HG02571 (cell line): ENCODE measurements at regions not wholly inside any gene's neighbourhood (a gene's known extent, or its start where the extent isn't known, plus 50 kb on each side); places are given as distances from the start of the nearest gene placed in this dataset.
"Not testable (repeated sequence)": the region's sequence is repeated elsewhere in the genome, so short reads cannot be mapped to it uniquely, and the experiment has no call there.

Experiments
- ATAC-seq: cut with Tn5 transposase; IDR thresholded peaks from one replicate; pipeline ENCODE4 v1.9.1; 2021; ENCODE audit warnings: mild to moderate bottlenecking, moderate library complexity; ENCODE audit not compliant: unreplicated experiment

DNA sequence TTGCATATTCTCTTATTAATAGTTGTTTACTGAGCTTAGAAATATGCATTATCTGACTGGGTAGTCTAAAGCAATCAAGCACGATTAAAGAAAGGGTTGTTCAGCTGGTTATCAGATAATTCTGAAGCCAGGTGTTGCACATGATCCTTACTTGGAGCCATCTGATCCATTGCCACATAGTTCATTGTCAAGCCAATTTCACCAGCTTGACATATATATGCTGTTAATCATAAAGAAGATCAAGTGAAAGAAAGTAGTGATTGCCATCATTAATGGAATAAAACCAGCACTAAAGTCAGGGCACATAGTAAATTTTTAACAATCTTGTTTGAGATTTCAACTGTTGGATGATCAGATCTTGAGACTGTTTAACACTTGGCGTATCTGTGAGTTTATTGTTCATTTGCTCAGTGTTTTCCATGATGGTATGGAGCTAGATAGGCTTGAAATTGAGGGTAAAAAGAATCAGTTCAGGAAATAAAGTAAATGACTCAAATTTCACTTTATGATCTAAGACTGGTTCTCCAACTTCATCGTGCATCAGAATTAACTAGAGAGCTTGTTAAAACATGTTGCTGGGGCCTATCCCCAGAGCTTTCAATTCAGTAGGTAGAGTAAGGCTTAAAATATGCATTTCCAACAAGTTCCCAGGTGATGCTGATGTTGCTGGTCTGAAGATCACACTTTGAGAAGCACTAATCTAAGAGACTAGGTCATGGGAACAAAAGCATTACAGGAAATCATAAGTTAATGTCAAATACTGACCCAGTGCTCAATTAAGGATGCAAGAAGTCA is 539.6 kb downstream of the SATB2 start:
- no peak for ATAC-seq

DNA sequence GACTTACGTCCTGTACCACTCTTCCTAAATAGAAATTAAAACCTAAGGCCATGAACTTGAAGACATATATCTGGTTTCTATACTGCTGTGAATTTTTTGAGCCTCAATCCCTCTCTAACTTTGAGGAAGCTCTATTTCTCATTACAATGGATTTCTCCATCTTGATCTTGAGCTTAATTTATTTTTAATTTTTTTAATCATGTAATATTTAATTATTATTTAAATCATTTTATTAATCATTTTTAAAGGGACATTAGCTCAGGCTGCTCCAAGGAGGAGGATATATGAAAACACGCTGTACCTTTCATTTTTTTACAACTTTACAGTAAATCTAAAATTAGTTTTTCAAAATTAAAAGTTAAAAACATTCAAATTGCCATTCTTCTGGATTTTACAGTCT is 540.5 kb downstream of the SATB2 start:
- ATAC-seq, result no peak

DNA sequence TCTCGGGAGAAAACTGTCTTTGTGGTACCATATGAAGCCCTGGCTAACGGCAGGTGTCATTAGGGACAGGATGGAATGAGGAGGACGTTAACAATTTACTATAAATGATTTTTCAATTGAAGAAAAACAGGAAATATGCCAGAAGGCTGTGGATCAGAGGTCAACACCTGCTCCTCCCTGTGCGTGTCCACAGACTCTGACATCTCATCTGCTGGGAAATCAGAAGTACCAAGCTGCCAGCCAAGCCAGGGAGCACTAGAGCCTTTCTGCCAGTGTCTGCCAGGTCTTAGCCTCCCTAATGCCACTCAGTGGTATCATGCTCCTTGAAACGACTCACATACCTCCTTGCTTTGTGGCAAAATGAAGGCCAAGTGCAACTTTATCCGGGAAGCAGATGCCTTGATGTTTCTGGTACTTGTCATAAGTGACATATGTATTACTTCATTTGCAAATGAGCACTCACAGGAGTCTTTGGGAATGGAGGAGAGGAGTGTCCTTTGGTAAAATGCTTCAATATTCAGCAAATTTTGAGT is 541.1 kb downstream of the SATB2 start:
- ATAC-seq, result no peak

DNA sequence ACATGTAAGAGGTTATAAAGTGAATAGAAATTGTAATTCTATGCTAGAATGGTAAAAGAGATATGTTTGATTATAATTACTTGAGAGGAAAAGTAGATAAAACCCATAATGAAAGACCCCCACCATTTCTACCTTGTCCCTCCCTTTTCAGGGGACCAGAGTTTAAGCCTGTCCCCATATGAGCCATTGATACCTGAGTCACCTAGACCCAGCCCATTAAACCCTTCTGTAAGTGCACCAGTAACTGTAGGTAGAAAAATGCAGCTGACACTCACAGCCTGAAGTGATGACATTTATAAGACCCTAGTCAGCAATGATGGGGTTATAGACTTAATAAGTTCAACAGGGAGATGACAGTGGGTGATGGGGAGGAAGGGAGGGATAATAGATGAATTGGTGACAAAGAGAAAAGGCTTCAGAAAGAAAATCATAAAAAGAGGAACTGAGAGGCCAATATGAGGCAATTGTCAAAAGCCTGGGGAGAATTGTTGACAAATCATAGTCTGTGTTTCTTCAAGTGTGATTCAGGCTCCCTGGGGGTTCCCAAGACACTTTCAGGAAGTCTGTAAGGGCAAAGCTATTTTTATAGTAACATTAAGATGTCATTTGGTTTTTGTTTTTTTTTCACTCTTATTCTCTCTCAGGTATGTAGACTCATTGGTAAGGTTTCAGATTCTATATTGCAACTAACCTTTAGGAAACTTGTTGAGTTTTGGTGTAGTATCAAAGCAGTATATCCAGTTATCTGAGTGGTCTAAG is 544.2 kb downstream of the SATB2 start:
- ATAC-seq, result peak; percentile 98

DNA sequence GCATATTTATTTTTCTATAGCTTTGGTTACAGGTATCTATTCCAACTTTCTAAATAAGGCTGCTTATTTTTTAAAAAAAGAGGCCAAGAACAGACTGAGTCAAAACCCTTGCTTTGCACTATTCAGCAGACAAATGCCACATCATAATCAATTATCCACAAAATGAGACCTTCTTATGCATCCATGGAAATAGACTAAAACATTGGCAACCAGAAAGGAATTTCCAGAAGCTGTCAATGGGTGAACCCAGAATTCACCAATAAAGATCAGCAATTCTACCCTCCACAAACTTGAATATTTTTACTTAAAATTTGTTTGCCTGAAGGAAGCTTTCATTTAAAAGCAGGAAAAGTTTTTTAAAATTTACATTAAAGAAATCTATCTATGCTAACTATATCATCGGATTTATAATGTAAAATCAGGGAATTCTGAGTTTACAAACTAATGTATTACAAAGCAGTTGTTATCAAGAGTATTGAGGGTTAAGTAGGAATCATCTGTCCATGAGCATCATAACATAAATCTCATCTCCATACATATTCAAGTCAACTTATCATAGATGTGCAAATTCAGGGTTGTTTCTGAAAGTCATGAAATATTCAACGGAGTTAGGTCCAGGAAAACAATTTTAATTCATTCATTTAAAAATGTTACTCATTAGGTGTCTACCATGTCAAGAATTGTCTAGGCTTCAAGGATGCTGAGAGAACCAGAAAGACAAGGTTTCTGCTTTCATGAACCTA is 548.0 kb downstream of the SATB2 start:
- no peak for ATAC-seq

DNA sequence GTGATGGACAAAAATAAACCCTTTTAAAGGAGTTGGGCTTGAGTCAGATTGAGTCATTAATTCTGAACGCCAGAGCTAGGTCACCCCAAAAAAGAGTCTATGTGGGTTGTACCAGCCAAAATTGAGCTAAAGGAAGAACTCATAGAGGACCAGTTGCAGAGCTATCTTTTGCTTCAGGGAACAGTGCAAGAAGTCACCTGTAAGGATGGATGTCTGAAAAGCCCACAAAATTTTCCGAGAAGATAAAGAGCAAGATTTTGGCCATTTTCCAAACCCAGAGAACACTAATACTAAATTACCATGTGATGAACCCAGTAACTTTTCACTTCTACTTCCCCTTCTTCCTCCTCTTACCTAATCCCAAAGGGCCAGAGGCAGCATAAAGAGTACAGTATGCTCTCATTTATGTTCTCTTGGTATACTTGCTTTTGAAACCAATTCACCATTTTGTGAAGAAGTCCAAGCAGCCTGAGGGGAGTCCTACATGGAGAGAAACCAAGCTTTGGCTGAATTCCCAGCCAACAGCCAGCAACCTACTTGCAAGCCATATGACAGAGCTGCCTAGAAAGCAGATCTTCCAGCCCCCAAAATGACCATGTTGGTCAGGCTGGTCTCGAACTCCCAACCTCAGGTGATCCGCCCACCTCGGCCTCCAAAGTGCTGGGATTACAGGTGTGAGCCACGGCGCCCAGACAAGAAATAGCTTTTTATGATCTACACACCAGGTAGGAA is 551.7 kb downstream of the SATB2 start:
- ATAC-seq, result peak; percentile 74

DNA sequence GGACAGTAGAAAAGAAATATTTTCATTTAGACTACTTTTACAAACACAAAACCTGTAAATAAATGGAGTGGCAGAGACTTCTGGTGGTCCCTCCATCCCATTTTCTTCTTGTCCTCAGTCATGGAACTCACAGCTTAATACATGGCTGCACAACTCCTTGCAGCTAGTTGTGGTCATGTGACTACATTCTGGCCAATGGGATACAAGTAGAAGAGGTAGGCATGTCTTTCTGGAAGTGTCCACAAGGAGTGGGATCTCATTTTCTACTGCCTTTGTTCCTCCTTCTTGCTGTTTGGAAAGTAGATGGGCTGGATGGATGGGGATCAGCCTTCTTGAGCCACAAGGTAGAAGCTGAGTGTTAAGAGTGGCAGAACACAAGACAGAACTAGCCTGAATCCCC is 555.8 kb downstream of the SATB2 start:
- ATAC-seq, result no peak

DNA sequence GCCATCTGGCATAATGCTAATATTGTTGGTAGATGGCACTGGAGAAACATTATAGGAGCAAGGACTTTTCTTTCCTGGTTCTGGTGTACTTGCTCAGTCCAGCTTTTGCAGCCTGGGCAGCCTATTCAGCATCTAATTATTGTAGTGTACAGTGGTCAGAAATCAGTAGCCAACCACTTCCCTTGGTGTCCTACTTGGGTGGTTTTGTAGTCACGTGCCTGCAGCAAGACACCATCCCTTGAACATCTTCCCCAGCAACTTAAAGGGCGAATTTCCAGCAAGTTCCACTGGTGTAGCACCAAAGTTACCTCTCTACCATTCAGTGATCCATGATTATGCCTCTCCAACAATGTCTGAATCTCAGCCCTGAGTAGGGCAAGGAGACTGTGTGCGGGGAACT is 557.6 kb downstream of the SATB2 start:
- ATAC-seq, result no peak

DNA sequence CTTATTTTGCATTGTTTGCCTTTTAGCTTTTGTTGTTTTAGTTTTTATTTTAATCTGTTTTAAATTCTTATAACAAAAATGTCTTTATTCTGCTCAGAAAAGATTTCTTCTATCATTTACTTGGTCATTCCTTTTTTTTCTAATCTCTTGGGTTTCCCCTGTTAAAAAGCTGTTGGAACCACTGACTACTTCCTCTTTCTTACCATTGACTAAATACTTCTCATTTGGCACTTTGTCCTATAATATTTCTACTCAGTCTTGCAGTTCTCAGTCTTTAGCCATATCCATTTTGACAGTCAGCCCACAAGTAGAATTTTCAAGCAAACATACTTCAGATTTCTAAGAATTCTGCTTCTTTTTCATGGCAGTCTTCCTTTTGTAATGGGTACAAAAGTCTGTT is 567.2 kb downstream of the SATB2 start:
- ATAC-seq, result no peak

DNA sequence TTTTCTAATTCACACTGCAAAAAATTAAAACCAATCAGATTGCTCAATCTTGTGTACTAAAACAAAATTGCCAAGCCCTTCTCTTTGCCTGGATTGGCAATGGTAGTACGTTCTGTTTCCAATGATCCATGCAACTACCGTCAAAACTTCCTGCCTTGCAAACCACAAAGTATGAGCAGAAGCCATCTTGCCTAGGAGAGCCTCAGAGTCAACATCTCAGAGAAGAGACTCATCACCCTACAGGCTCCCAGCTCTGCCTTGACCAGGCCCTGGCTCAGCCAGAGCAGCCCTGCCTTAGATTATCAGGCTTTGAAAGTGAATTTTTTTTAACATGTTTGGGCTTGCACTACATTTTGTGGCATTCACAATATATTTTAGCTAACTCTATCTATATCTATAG is 574.1 kb downstream of the SATB2 start:
- ATAC-seq, result no peak

DNA sequence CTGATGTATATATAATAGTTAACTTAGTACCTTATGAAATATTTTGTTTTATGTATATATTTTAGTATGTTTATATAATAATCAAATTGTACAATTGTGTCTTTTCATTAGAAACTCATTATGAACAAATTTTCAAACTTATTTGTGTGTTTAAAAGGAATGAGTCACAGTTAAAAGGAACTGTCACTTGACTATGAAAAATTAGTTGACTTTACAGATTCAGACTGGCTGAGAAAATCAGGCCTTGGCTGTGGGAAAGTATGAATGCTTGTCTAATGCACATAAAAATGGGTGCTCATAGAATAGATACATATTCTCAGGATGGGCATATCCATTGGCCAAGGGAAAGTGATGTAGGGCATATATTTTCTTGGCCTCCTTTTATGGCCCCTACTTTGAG is 576.8 kb downstream of the SATB2 start:
- no peak for ATAC-seq

DNA sequence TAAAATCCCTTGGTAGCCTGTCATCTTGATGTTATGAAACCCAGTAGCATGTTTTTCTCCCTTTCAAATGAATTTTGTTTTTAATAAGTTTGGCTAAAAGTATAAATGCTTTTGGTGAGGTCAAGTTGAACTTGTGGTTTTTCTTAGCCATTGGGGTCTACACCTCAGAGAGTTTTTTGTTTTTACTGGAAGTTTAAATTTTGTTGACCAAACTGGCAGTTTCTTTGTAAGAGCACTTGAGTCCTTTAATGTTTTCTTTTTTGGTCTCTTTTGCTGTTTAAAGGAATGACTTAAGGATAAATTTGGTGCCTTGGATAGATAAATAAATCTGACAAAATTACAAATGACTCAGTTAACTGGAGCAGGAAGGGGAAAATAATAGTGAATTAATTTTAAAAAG is 577.3 kb downstream of the SATB2 start:
- ATAC-seq, result no peak

DNA sequence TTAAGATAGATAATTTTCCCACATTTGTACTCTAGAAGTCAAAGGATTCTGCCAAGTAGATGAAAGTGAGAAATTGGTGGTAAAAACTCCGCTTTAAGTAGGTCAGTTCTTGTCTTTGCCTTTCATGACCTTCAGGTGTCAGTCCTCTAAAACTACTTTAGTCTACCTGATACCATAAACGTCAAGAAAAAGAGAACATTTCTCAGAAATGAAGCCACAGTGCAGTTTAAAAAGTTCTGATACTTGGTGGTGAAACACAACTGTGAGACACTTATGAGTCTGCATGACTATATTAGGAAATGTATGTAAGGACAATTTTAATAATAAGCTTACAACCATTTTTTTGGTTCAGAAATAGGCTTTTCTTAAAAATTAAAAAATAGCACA is 583.3 kb downstream of the SATB2 start:
- peak; percentile 81 for ATAC-seq

DNA sequence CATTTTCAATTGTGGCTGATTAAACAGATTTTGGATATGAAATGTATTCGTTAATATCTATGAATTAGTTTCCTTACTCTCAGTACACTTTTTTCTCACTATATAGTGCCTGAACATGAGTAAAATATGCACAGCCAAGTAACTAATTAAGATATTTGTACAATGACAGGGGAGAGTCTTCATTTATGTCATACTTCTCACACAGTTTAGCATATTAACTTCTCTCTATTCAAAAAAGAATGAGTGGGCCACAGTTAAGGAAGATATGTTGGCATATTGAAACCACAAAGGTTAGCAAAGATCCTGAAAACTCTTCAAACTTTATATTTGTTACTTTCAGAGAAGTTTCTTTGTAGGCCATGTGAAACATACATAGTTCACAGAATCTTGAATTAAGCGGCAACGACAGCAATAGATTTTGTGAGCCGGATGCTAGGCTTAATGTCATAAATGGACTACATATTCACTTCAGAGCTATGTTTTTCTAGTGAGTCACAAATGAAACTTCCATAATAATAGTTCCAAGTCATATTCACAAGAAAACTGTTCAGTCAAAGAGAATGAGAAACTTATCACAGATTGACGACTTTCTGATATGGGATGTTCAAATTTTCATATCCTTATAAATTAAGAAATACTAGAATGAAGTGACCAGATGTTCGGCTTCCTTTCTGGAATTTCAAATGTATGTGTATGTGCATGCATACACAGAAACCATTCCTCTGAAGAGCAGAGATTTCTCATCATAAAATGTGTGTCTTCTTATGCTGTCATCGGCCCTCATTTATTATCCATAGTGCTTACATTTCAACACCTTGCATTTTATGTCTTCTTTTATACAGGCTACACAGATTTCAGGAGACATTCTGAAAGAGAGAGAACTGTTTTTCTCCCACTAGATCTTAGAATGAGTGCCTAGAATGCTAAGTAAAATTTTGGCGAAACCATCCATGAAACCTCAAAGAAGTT is 584.0 kb downstream of the SATB2 start:
- peak; percentile 14 for ATAC-seq

DNA sequence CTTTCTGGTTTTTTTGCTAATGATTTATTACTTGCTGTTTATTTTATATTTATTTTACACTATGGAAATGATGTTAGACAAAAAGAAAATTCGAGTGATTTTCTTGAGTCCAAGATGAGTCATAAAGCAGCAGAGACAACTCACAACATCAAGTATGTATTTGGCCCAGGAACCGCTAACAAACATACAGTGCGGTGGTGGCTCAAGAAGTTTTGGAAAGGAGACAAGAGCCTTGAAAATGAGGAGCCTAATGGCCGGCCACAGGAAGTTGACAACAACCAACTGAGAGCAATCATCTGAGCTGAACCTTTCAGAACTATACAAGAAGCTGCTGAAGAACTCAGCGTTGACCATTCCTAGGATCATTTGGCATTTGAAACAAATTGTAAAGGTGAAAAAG is 594.1 kb downstream of the SATB2 start:
- no peak for ATAC-seq

DNA sequence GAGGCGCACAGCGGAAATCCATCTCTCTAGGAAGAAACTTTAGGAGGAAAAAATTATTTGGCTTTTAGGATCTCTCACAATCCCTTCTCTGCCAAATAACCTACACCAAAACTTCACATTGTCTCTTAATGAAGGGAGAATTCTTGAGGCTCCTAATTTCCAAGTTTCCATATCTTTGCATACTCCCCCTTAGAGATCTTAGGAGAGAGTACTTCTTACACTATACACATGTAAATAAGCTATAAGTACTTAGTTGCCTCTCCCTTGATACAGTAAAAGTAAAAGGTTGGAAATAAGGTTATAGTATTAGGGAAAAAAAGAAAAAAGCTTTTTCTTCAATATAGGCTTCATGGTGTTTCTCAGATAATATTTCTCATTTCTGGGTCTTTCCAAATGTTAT is 596.7 kb downstream of the SATB2 start:
- no peak for ATAC-seq

DNA sequence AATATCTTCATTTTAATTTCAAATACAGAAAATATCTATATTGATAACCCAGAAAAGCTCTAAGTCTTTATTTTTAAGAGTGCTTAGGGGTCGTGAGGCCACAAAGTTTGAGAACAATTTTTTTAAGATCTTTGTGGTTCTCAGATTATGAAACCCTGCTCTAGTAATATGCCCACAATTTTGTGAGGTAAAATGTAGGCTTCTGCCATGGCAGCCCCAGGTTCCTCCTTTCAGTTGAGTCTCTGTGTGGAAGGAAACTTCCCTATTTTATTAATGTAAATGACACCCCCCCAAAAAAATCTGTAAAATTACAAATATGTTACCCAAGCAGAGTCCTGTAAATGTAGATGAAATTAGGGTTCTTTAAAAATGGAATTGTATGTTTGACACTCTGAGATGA is 600.5 kb downstream of the SATB2 start:
- ATAC-seq, result no peak

DNA sequence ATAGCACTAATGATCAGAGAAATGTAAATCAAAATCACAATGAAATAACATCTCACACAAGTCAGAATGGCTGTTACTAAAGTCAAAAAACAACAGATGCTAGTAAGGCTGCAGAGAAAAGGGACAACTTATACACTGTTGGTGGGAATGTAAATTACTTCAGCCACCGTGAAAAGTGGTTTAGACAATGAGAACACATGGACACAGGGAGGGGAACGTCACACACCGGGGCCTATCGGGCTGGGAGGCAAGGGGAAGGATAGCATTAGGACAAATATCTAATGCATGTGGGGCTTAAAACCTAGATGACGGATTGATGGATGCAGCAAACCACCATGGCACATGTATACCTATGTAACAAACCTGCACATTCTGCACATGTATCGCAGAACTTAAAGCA is 602.0 kb downstream of the SATB2 start:
- ATAC-seq, result not testable (repeated sequence)

DNA sequence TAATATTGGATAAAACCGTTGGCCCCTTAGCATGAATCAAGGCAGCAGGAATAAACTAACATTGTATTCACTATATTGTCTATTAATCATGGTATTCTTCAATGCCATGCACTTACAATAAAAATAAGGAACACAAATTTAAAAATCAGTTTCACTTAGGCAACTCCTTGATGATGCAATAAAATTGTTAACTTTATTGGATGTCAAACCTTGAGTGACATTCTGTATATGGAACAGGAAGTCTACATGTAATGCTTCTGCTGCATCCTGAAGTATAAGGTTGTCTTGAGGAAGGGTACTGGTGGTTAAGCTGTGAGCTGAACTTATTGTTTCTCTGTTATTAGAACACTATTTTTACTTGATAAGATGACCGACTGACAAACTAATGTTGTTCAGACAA is 605.5 kb downstream of the SATB2 start:
- no peak for ATAC-seq

DNA sequence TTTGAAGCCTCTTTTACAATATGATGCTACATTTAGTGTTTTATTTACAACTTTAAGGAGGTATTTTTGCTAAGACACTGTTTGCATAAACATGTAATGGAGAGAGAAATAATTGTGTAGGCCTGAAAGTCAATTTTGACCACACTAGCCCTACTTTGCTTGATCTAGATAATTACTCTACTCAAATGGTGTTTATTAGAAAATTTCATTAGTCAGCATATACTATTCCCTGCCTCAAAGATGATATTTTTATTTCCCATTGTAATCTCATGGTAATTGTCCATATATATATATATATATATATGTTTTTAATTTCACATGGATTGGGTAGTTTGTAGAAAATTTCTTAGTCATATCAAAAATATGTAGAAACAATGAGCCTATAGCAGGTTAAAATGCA is 632.2 kb downstream of the SATB2 start:
- no peak for ATAC-seq
